ENCODE measurements at regions not wholly inside any gene's neighbourhood (a gene's known extent, or its start where the extent isn't known, plus 50 kb on each side); places are given as distances from the start of the nearest gene placed in this dataset.

DNA sequence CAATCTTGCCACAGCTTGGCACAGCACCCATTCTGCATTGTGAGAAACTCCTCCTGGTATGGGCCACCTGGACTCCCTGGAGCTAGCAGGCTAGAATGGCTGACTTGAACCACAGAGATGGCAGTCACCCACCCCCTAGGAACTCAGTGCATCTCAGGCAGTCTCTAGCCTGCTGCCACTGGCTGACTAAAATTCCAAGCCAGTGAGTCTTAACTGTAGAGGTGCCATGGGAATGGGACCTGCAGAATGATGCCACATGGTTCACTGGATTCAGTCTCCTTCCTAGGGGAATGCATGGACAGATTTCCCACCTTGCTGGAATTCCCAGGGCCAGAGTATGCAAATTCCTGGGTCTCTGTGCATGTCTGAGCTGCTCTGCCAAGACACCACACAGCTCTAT lies 382.9 kb downstream of the MAN2A1 start:
- no peak for DNase-seq (ENCODE audit: low read depth)

DNA sequence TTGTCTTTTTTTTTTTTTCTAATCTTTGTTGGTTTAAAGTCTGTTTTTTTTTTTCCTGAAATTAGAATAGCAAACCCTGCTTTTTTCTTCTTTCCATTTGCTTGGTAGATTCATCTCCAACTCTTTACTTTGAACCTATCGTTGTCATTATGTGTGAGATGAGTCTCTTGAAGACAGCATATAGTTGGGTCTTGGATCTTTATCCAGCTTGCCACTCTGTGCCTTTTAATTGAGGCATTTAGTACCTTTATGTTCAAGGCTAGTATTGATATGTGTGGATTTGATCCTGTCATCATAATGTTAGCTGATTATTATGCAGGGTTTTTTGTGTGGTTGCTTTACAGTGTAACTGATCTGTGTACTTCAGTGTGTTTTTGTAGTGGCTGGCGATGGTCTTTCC lies 383.8 kb downstream of the MAN2A1 start:
- DNase-seq (ENCODE audit: low read depth) = no peak

DNA sequence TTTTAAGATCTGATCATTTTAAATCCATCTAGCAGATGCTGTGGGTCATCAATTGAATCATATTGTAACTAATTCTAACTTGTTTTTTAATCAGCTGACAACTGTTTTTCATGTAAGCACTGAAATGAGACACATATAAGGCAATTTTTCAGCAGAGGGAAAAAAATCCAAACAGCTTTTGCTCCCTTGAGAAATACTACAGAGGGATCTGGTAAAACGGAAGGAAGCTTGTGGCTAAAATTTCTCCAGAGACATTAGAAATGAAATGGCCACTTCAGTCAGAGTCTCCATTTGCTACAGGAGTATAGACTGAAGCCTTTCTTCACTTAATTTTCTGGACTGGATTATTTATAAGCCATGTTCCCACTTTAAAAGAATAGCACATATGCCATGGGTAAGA lies 385.9 kb downstream of the MAN2A1 start:
- DNase-seq (ENCODE audit: low read depth) = no peak

DNA sequence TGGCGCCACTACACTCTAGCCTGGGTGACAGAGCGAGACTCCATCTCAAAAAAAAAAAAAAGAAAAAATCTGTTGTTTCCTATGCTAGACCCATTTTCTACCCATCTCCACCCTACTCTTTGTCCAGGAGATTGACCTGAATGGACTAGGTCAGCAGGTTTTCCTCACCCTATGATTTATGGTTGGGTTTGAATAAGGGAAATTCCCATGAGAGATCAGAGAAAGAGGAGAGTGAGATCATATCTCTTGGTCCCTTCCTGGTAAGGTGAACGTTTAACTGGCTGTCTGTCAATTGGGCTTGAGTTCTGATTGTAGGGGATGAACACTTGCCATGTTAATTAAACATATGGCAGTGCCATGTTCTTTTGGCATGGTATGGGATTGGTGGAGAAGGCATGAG lies 387.4 kb downstream of the MAN2A1 start:
- DNase-seq (ENCODE audit: low read depth) = no peak

DNA sequence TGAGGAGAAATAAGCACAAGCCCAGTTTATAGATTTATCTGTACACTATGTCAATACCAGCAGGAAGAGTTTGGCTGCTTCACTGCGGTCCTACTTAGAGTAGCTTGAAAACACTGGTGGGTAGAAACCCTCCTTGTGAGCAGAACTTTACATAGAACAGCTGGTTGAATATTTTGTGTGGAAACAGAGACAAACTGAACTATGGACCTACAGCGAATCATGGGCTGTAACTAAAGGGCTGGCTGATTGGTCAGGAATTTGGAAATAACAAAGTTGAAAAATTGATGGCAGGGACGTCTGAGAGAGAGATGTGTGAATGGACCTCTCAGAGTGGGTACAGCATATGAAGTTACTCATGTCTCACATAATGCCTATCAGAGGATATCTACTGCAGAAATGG lies 392.5 kb downstream of the MAN2A1 start:
- no peak for DNase-seq (ENCODE audit: low read depth)

DNA sequence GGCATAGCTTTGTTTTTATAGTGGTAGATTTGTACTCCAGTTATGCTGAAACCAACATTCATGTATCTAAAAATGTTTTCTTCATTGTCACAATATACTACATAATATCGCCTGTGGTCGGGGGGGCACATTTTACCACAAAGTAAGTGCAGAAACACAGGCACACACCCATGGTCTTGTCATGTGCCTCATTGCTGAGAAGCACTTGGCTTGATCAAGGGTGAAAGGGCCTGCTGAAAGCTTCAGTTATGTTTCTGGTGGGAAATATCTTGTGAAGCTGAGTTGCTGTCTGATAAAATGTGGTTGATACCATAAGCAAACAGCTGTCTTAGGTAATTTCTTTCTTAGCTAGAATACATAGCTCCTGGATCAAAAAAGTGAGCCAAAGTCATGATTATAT lies 393.1 kb downstream of the MAN2A1 start:
- DNase-seq (ENCODE audit: low read depth) = no peak

DNA sequence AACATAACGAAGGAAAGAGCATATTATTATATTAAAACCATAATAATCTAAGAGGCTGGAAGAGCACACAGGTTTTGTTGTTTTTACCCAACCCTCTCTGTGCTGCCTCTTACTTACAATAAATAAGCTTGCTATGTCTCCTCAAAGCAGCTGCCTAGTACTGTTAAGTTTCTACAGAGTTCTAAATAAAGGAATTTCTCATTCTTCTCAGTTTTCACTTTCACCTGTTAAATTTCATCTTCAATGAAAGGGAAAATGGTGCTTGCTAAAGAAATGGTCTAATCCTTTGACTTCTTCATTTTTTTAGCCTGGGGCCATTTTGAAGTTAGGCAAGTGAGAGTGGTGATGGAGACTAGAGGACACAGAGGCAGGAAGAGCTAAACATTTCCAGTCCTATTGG lies 396.1 kb downstream of the MAN2A1 start:
- DNase-seq (ENCODE audit: low read depth) = no peak

DNA sequence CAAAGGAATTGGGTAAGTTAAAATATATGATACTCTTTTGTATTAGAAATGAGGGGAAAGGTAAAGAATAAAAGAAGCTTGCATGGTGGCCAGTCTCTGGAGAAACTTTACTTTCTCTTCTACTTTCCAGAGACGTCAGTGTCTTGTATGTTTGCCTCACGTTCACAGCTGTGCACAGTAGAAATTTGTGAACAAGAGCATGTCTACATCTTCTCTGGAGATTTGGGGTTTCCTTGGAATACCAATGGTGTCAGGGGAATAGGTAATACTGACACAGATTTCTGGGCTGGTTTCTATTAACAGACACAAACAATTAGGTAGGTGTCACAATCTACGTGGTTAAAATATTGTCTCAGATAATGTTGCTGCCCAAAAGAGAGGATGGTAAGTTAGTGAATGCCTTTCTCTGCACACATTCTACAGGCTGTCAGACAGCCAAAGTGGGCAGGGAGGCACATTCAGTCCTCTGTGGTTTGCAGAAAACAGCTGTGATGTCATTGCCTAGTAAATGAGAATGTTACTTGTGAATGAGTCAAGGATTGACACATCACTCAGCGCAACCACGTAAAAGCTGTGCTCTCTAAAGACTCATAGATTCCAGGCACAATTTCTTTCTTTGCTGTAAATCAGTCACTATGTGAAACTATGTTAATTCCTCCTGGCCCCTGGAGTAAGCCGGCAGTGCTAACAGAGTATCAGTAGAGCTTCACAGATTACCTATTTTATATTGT lies 397.1 kb downstream of the MAN2A1 start:
- DNase-seq (ENCODE audit: low read depth) = peak; percentile 1

DNA sequence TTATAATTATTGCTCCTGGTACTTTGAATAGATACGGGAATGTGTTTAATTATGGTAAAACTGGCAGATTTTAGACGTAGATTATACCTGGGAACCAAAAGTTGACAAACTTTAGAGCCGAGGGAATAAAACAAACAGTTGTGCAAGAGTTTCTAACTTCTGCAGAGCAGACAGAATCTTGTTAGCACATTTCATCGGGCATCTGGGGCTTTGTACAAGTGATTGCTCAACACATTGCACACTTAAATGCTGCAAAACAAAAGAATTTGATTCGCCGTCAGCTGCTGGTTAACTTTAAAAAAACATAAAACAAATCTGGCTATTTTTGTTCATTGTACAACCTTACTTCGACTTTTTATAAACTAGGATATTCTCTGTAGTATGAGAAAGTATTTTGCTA lies 398.1 kb downstream of the MAN2A1 start:
- DNase-seq (ENCODE audit: low read depth) = no peak

DNA sequence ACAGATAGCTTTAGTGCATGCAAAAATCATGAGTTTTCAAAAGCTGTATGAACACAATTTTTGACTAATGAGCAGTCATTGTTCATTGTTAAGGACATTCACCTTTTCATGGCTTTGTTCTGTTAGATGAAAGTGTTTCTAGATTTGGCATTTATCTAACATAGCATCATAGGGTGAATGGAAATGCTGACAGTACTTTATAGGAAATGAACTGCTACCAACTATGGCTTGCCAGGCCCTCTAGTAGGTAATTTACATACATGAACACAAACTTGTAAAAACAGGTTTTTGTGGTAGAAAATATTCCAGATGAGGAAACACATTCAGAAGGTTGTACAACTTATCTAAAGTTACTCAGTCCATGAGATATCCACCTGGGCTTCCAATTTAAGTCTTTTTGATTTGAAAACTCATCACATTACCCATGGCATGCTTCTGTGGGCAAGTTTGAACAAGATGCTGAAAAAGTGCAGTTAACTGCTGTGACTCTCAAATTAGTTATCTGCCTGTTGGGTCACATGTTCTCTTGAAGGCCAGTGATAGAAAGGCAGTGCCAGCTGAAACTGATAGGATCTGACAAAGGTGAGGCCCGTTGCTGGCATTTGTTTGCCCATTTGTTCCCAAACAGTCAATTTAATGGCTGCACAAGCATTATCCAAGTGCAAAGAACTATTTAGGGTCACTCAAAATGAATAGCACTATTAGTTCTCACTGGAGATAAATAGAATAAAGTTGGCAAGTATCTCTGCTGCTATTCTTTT lies 399.1 kb downstream of the MAN2A1 start:
- DNase-seq (ENCODE audit: low read depth) = no peak

DNA sequence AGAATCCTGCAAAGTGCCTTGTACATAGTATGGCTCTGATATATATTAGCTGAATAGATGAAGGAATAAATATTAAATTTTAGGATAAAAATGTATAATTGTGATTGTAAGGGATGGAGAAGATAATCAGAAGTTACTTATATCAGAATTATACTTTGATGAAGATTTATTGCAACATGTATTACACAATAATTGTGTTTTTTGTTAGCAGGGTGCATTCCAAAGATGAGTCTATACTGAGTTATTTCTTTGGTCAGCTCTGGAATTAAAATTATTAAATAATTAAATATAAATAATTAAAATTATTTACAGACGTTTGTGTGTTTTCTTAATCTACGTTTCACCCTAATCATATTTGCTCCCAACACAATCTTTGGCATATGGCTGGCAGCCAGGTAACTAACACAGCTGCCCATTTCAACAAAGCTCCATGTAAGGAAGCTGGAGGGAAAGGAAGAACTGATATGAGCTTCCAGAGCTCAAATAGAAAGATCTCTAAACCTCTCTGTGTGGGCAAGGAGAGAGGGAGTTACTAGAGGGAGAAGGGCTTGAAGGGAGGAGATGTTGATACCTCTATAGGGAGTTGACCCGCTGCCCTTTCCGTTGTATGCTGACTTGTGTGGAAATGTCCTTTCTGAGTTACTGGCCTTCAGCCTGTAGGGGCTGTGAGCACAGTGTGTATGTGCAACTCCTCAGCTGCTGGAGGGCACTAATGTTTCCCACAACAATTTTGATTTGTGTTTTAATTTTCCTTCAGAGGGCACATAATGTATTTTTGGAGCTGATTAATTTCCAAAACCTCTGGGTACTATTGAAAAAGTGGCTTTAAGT lies 403.4 kb downstream of the MAN2A1 start:
- DNase-seq (ENCODE audit: low read depth) = no peak

DNA sequence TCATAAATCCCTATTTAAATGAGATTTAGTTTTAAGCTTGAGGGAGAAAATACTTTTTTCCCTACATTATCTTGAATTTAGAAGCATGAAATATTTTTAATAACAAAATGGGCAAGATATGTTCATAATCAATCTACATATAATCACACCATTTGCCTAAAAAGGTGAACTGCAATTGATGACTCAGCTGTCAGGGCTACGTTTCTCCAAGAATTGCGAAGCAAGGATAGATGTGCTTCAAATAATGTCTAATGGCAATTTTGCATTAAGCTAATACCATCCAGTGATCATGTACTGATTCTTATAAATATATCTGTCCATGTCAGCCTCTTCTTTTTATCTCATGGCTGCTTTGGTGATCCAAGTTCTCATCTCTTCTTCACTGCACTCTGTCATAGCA lies 404.4 kb downstream of the MAN2A1 start:
- no peak for DNase-seq (ENCODE audit: low read depth)

DNA sequence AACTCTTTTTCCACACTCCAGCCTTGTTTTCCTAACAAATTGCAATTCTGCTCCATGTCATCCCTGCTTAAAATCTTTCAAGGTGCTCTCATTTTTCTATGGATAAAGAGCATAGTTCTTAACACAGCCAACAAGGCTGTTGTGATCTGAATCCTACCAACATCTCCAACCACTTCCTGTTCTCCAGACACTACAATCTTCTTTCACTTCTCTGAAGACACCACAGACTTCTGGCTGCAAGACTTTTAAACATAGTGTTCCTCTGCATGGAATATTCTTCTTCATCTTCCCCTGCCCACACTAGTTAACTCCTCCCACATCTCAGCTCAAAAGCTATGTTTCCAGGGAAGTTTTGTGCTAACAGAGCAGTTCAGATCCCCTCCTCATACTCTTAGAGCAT lies 404.8 kb downstream of the MAN2A1 start:
- no peak for DNase-seq (ENCODE audit: low read depth)

DNA sequence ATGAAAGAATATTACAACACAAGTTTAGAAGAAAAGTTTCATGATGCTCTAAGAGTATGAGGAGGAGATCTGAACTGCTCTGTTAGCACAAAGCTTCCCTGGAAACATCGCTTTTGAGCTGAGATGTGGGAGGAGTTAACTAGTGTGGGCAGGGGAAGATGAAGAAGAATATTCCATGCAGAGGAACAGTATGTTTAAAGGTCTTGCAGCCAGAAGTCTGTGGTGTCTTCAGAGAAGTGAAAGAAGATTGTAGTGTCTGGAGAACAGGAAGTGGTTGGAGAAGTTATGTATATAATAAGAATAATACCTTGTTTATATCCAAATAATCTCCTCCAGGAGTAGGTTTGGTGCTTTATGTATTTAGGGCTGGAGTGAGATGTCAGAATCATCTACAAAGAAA lies 406.7 kb downstream of the MAN2A1 start:
- DNase-seq (ENCODE audit: low read depth) = no peak

DNA sequence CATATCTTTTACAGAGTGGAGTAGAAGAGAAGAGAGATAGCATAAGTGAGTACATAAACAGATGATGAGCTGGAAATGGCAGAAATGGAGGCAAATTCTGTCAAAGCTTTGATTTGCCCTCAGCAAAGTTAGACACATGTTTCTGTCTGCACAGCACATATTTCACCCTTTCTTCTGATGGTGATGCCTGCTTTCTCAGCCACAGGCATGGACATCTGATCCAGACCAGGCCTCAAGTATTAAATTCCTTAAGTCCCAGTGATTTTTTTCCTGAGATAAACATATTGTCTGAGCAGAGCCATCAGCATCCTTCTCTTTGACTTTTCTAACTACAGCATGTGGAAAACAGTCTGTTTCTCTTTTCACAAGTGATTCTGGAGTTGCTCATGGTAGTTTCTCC lies 409.8 kb downstream of the MAN2A1 start:
- DNase-seq (ENCODE audit: low read depth) = no peak

DNA sequence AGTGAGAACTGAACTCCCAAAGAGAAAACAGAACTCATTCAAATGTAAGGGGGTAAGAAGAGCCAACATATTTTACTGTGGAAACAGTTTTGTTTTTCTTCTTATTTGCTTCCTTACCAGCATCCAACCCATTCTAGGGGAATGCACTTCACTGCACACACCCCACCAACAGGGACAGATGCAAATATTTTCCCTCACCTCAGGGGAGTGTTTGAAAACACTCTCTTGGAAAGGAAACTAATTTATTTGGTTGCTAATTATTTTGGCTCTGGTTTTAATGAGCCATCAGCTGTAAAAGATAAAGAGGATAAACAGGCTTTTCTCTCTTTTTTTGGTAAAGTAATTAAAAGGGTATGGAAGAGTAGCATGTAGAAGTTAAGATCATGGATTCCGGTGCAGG lies 413.4 kb downstream of the MAN2A1 start:
- no peak for DNase-seq (ENCODE audit: low read depth)

DNA sequence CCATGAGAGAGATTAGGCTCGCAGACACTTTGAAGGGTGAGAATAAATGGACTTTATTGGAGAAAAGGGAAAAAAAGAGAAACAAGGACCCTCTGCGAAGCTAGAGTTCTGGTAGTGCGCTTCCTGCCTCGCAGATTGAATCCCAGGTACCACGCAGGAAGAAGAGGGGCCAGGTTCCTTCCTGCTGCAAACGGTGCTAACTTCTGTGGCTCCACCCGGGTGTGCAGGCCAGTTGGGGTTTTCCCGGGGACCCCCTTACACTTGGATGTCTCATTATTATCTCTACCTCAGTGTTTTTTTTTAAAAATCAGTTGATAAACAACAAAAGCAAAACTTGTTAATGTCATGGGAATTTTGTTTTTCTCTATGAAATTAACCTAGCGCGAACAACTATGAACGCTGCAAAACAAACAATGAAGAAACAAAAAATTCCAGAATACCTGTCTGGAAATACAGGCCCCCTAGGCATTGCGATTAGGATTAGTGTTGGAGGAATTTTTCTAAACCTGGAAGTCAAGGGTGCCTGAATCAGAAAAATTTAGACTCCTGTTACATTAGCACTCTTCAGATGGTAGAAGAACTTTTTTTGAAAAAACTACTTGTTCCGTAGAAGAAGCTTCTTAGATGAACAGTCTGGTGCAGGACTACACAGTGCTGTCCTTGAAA lies 414.5 kb downstream of the MAN2A1 start:
- DNase-seq (ENCODE audit: low read depth) = no peak

DNA sequence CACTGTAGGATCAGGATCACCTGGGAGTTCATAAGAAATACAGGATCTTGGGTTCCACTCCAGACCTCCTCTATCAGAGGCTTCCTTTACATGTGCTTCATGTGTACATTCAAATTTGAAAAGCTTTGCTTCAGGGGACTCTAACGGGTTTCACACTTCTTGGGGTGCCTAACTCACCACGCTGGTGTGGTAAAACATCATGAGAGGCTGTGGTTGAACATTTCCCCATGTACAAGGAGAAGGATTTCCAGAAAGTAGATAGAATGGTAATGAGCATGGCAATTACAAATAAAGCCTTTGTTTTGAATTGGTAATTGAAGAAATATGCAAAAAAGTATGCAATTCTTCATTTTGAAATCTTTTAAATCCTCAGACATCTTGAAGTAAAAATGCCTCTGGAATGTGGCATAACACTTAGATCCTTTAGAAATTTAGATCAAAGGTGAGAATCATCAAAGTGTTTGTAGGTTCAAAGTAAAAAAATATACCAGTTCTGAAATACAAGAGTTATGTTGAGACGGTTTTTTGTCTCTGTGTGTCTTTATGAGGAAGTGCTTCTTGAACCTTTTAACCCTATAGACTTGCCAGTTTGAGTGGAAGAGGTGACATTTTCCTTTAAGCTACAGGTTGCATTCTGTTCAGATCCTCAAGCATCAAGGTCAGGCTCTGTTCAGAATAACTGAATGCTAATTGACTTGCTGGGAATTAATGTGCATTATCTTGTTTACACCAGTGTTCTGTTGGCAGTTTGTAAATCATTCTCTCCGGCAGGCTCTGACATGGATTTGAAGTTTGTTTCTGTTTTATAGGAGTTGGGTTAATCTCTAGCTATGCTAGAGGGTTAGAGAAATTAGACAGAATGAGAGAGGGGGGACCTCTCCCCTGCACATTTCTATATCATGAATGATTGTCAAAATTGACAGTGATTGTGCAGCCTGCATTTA lies 415.3 kb downstream of the MAN2A1 start:
- no peak for DNase-seq (ENCODE audit: low read depth)

DNA sequence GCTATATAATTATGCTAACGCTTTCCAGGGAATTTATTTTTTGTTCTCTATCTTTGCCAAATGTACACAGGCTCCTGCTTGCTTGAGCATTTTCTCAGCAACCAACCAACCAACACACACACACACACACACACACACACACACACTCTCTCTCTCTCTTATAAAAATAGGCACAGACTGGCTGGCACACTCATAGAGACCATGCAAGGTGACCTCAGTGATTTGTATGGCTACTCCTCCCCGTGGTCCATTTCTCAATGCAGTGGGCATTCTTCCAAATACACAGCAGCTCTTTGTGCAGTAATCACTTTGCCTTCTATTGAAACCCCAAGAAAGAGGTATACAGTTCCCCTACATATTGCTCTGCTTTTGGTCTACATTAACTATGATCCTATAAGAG lies 416.0 kb downstream of the MAN2A1 start:
- no peak for DNase-seq (ENCODE audit: low read depth)

DNA sequence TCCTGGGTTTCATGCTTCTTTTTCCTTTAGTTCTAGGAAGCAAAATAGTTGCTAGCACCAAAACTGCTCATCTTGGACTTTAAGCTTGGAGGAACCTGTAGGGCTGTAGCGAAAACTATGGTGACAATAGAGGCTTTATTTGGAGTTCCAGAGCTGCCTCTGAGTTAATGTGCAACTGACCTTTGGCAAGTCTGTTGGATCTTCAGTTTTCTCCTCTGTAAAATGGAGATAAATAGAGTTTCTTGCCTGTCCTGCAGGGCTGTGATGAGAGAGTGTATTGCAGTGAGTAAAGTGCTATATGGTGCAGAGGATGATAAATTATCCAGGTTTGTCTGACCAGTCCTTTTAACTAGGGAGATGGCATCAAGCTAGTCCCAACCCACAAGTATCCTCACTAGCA lies 417.0 kb downstream of the MAN2A1 start:
- no peak for DNase-seq (ENCODE audit: low read depth)

DNA sequence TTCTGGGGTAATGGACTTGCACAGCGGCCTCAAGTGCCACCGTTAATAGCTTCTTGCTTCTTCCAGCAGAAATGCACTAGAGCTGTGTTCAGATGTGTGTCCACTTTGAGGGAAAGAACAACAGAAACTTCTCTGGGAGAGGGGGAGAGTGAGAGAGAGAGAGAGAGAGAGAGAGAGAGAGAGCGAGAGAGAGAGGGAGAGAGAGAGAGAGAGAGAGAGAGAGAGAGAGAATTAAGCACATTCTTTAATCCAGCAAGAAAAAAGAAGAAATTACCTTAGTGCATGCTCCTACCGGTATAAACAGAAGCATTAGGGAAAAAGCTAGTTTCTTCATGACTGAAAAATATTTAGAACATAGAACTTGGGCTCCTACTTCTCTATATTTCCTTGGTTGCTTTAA lies 418.8 kb downstream of the MAN2A1 start:
- DNase-seq (ENCODE audit: low read depth) = no peak
